ENCODE measurements at regions not wholly inside any gene's neighbourhood (a gene's known extent, or its start where the extent isn't known, plus 50 kb on each side); places are given as distances from the start of the nearest gene placed in this dataset.

- H3K4me3 Mint-ChIP-seq: no peak overlapping the region
- no peaks in the 10 kb centered on the region; the same call in 2 of the 3 replicates for H3K36me3 Mint-ChIP-seq (ENCODE audit: low read depth)
- no peak overlapping the region for H3K27ac Mint-ChIP-seq
- H3K4me1 Mint-ChIP-seq: no peaks in the 10 kb centered on the region
- H2AFZ ChIP-seq: no peak overlapping the region
- H3K27me3 Mint-ChIP-seq (ENCODE audit: insufficient read depth, low read depth, poor library complexity): no peaks in the 10 kb centered on the region
- H4K20me1 ChIP-seq (replicated peaks; ENCODE audit: insufficient read depth): no peaks in the 10 kb centered on the region
- H3K9me3 Mint-ChIP-seq: peaks cover 39% of the 10 kb centered on the region
- no peak for DNase-seq (ENCODE audit: low spot score)
- H3K9me2 ChIP-seq (ENCODE audit: insufficient read depth): no peaks in the 10 kb centered on the region; the same call in 1 of the 2 replicates
- no peak overlapping the region for H3K27ac ChIP-seq (ENCODE audit: low read depth)
- no peaks in the 10 kb centered on the region for H3K79me2 ChIP-seq (replicated peaks; ENCODE audit: insufficient read depth)
- no peak for ATAC-seq
- H3F3A ChIP-seq (replicated peaks; ENCODE audit: low read depth): no peaks in the 10 kb centered on the region
- no peaks in the 10 kb centered on the region for H3K36me3 ChIP-seq (ENCODE audit: insufficient read depth)
- H3K4me2 ChIP-seq: no peak overlapping the region
- H3K4me1 ChIP-seq (ENCODE audit: insufficient read depth): no peaks in the 10 kb centered on the region
- H3K4me3 ChIP-seq: no peak overlapping the region
- no peak for TF ChIP-seq ETS1 (IDR thresholded peaks at IDR 0.05)
- no peak for TF ChIP-seq NANOG (IDR thresholded peaks at IDR 0.05; ENCODE audit: borderline replicate concordance)
- no peaks in the 10 kb centered on the region for H3K27me3 ChIP-seq (ENCODE audit: insufficient read depth)
These were observed 254.6 kb downstream of the XPNPEP1 start for GRCh38 chr10:109668703-109669102.

GRCh38 chr10:109668154-109668665, 255.1 kb downstream of the XPNPEP1 start:
- ATAC-seq (no peak), DNase-seq (ENCODE audit: low spot score) (no peak)
- Mint-ChIP-seq H3K36me3 (ENCODE audit: low read depth) (no peaks in the 10 kb centered on the region; the same call in 2 of the 3 replicates), H3K9me3 (peaks cover 43% of the 10 kb centered on the region), H3K27me3 (ENCODE audit: insufficient read depth, low read depth, poor library complexity) (no peaks in the 10 kb centered on the region), H3K4me1 (no peaks in the 10 kb centered on the region), H3K27ac (no peak overlapping the region), H3K4me3 (no peak overlapping the region)
- H3K4me2 ChIP-seq: no peak overlapping the region
- H2AFZ ChIP-seq: no peak overlapping the region
- H3K36me3 ChIP-seq (ENCODE audit: insufficient read depth): no peaks in the 10 kb centered on the region
- H3K4me1 ChIP-seq (ENCODE audit: insufficient read depth): no peaks in the 10 kb centered on the region
- H3K27ac ChIP-seq (ENCODE audit: low read depth): no peak overlapping the region
- no peaks in the 10 kb centered on the region for H4K20me1 ChIP-seq (replicated peaks; ENCODE audit: insufficient read depth)
- no peaks in the 10 kb centered on the region; the same call in 1 of the 2 replicates for H3K9me2 ChIP-seq (ENCODE audit: insufficient read depth)
- H3K27me3 ChIP-seq (ENCODE audit: insufficient read depth): no peaks in the 10 kb centered on the region
- no peaks in the 10 kb centered on the region for H3F3A ChIP-seq (replicated peaks; ENCODE audit: low read depth)
- no peak overlapping the region for H3K4me3 ChIP-seq
- H3K79me2 ChIP-seq (replicated peaks; ENCODE audit: insufficient read depth): no peaks in the 10 kb centered on the region
- no peak for TF ChIP-seq NANOG (IDR thresholded peaks at IDR 0.05; ENCODE audit: borderline replicate concordance)

GRCh38 chr10:109665321-109665720, 258.0 kb downstream of the XPNPEP1 start:
- Histone ChIP-seq H2AFZ (no peak overlapping the region), H3K4me3 (no peak overlapping the region), H3K27ac (ENCODE audit: low read depth) (no peak overlapping the region), H3F3A (replicated peaks; ENCODE audit: low read depth) (no peaks in the 10 kb centered on the region), H3K79me2 (replicated peaks; ENCODE audit: insufficient read depth) (no peaks in the 10 kb centered on the region), H3K4me1 (ENCODE audit: insufficient read depth) (no peaks in the 10 kb centered on the region), H3K9me2 (ENCODE audit: insufficient read depth) (no peaks in the 10 kb centered on the region), H3K36me3 (ENCODE audit: insufficient read depth) (no peaks in the 10 kb centered on the region), H3K27me3 (ENCODE audit: insufficient read depth) (no peaks in the 10 kb centered on the region), H4K20me1 (replicated peaks; ENCODE audit: insufficient read depth) (no peaks in the 10 kb centered on the region), H3K4me2 (no peak overlapping the region)
- Mint-ChIP-seq H3K36me3 (ENCODE audit: low read depth) (no peaks in the 10 kb centered on the region; the same call in 2 of the 3 replicates), H3K4me3 (no peak overlapping the region), H3K4me1 (no peaks in the 10 kb centered on the region), H3K27me3 (ENCODE audit: insufficient read depth, low read depth, poor library complexity) (no peaks in the 10 kb centered on the region), H3K9me3 (peaks cover 47% of the 10 kb centered on the region), H3K27ac (no peak overlapping the region)
- DNase-seq (ENCODE audit: low spot score): no peak
- no peak for ATAC-seq
- TF ChIP-seq POLR2AphosphoS5 (IDR thresholded peaks at IDR 0.05; ENCODE audit: low read depth) (no peak), STAT1 (IDR thresholded peaks at IDR 0.05; ENCODE audit: unreplicated experiment) (no peak), EZH2phosphoT487 (IDR thresholded peaks at IDR 0.05; ENCODE audit: unreplicated experiment) (no peak), REST (IDR thresholded peaks at IDR 0.05; ENCODE audit: unreplicated experiment) (no peak)

Data from GM23338 (cell line).